ENCODE measurements at regions not wholly inside any gene's neighbourhood (a gene's known extent, or its start where the extent isn't known, plus 50 kb on each side); places are given as distances from the start of the nearest gene placed in this dataset.
"Not testable (repeated sequence)": the region's sequence is repeated elsewhere in the genome, so short reads cannot be mapped to it uniquely, and the experiment has no call there.

- Histone ChIP-seq H3K4me1 (no peaks in the 10 kb centered on the region), H3K36me3 (no peaks in the 10 kb centered on the region), H3K27ac (no peak overlapping the region), H3K27me3 (no peaks in the 10 kb centered on the region), H3K9me3 (no peaks in the 10 kb centered on the region), H3K4me3 (no peak overlapping the region)
- DNase-seq, result no peak
- intact Hi-C loops (cut with DNase I; ENCODE audit: low total_unique reads), result no loop called here
- TF ChIP-seq, protein P1, sequence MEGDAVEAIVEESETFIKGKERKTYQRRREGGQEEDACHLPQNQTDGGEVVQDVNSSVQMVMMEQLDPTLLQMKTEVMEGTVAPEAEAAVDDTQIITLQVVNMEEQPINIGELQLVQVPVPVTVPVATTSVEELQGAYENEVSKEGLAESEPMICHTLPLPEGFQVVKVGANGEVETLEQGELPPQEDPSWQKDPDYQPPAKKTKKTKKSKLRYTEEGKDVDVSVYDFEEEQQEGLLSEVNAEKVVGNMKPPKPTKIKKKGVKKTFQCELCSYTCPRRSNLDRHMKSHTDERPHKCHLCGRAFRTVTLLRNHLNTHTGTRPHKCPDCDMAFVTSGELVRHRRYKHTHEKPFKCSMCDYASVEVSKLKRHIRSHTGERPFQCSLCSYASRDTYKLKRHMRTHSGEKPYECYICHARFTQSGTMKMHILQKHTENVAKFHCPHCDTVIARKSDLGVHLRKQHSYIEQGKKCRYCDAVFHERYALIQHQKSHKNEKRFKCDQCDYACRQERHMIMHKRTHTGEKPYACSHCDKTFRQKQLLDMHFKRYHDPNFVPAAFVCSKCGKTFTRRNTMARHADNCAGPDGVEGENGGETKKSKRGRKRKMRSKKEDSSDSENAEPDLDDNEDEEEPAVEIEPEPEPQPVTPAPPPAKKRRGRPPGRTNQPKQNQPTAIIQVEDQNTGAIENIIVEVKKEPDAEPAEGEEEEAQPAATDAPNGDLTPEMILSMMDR (IDR thresholded peaks at IDR 0.05), result no peak
These were observed 777.9 kb downstream of the TMEM121 start for GRCh38 chr14:106304271-106304670.

GRCh38 chr14:106308839-106309389, 782.5 kb downstream of the TMEM121 start:
- Histone ChIP-seq H3K4me3 (no peak overlapping the region), H3K36me3 (no peaks in the 10 kb centered on the region), H3K27me3 (no peaks in the 10 kb centered on the region), H3K4me1 (no peaks in the 10 kb centered on the region), H3K9me3 (no peaks in the 10 kb centered on the region), H3K27ac (no peak overlapping the region)
- TF ChIP-seq, protein P1 (IDR thresholded peaks at IDR 0.05), result no peak
- intact Hi-C loops (cut with DNase I; ENCODE audit: low total_unique reads), result no loop called here
- no peak for DNase-seq

- intact Hi-C loops (cut with DNase I; ENCODE audit: low total_unique reads), result no loop called here
- Histone ChIP-seq H3K4me1 (no peaks in the 10 kb centered on the region), H3K36me3 (no peaks in the 10 kb centered on the region), H3K4me3 (no peak overlapping the region), H3K27me3 (no peaks in the 10 kb centered on the region), H3K27ac (no peak overlapping the region), H3K9me3 (no peaks in the 10 kb centered on the region)
- TF ChIP-seq, protein P1 (IDR thresholded peaks at IDR 0.05), result no peak
- DNase-seq, result no peak
These were observed 783.0 kb downstream of the TMEM121 start for GRCh38 chr14:106309423-106309822.

GRCh38 chr14:106315436-106315835, 789.1 kb downstream of the TMEM121 start:
- DNase-seq, result no peak
- H3K4me3 ChIP-seq, result no peak overlapping the region
- H3K36me3 ChIP-seq, result no peaks in the 10 kb centered on the region
- no peaks in the 10 kb centered on the region for H3K4me1 ChIP-seq
- no peaks in the 10 kb centered on the region for H3K9me3 ChIP-seq
- H3K27me3 ChIP-seq, result peaks cover 0 to 2% of the 10 kb centered on the region in 2 donors
- TF ChIP-seq, protein P1 (IDR thresholded peaks at IDR 0.05), result no peak
- no peak overlapping the region for H3K27ac ChIP-seq
- intact Hi-C loops (cut with DNase I; ENCODE audit: low total_unique reads), result no loop called here

GRCh38 chr14:106317593-106317992, 791.2 kb downstream of the TMEM121 start:
- no peak for DNase-seq
- Histone ChIP-seq H3K36me3 (no peaks in the 10 kb centered on the region), H3K27me3 (peaks cover 0 to 2% of the 10 kb centered on the region in 2 donors), H3K27ac (no peak overlapping the region), H3K4me1 (no peaks in the 10 kb centered on the region), H3K4me3 (no peak overlapping the region), H3K9me3 (no peaks in the 10 kb centered on the region)
- TF ChIP-seq, protein P1 (IDR thresholded peaks at IDR 0.05), result no peak
- intact Hi-C loops (cut with DNase I; ENCODE audit: low total_unique reads), result no loop called here

GRCh38 chr14:106318700-106319099, 792.3 kb downstream of the TMEM121 start:
- TF ChIP-seq, protein P1 (IDR thresholded peaks at IDR 0.05), result no peak
- intact Hi-C loops (cut with DNase I; ENCODE audit: low total_unique reads), result no loop called here
- no peak for DNase-seq
- Histone ChIP-seq H3K4me1 (no peaks in the 10 kb centered on the region), H3K27me3 (peaks cover 0 to 2% of the 10 kb centered on the region in 2 donors), H3K27ac (no peak overlapping the region), H3K4me3 (no peak overlapping the region), H3K9me3 (no peaks in the 10 kb centered on the region), H3K36me3 (no peaks in the 10 kb centered on the region)

- H3K4me1 ChIP-seq; DNase-seq; intact Hi-C loops (cut with DNase I; ENCODE audit: low total_unique reads); H3K27ac ChIP-seq; H3K4me3 ChIP-seq; H3K27me3 ChIP-seq; H3K36me3 ChIP-seq; H3K9me3 ChIP-seq: not testable (repeated sequence)
These were observed 797.6 kb downstream of the TMEM121 start for GRCh38 chr14:106323970-106324369.

Data from tibial artery (tissue), 4 donors.